ENCODE measurements at regions not wholly inside any gene's neighbourhood (a gene's known extent, or its start where the extent isn't known, plus 50 kb on each side); places are given as distances from the start of the nearest gene placed in this dataset.

DNA sequence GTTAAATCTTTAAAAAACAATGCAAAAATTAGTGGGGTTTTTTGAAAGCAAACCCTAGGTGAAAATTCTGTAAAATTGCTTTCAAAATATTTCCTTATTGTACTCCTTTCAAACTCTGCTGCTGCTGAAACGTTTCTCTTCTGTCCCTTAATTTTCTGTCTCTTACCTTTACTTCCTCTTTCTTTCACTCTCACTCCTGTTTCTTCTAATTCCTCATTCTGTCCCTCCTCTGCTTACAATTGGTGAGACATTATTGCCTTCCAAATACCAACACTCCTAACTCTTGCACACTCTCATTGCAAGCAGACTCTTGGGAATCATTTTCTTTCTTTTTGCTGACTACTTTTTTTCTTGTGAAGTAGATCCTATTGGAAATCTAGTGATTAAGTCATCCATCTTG, 685.6 kb upstream of the SLITRK1 start:
- peak overlapping the region; percentile 5 for H2AFZ ChIP-seq (ENCODE audit: insufficient read depth, low read depth, low read length, poor library complexity, severe bottlenecking)
- TF ChIP-seq, protein P1, sequence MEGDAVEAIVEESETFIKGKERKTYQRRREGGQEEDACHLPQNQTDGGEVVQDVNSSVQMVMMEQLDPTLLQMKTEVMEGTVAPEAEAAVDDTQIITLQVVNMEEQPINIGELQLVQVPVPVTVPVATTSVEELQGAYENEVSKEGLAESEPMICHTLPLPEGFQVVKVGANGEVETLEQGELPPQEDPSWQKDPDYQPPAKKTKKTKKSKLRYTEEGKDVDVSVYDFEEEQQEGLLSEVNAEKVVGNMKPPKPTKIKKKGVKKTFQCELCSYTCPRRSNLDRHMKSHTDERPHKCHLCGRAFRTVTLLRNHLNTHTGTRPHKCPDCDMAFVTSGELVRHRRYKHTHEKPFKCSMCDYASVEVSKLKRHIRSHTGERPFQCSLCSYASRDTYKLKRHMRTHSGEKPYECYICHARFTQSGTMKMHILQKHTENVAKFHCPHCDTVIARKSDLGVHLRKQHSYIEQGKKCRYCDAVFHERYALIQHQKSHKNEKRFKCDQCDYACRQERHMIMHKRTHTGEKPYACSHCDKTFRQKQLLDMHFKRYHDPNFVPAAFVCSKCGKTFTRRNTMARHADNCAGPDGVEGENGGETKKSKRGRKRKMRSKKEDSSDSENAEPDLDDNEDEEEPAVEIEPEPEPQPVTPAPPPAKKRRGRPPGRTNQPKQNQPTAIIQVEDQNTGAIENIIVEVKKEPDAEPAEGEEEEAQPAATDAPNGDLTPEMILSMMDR (IDR thresholded peaks at IDR 0.05), result no peak
- TF ChIP-seq EZH2 (IDR thresholded peaks at IDR 0.05; ENCODE audit: borderline replicate concordance, insufficient read depth, low read depth, low read length, poor library complexity, severe bottlenecking), result no peak
- Mint-ChIP-seq H3K4me1 (no peaks in the 10 kb centered on the region), H3K9me3 (ENCODE audit: insufficient read depth) (no peaks in the 10 kb centered on the region), H3K4me3 (no peak overlapping the region), H3K27ac (no peak overlapping the region), H3K27me3 (no peaks in the 10 kb centered on the region)
- no peaks in the 10 kb centered on the region for H3K4me1 ChIP-seq (ENCODE audit: control insufficient read depth in 2 of 2, insufficient read depth in 2 of 2, low read length in 2 of 2)
- no peak overlapping the region for H3K9ac ChIP-seq (ENCODE audit: low read length)
- H3K27me3 ChIP-seq (replicated peaks in 1 of 4; ENCODE audit: control extremely low read depth in 1 of 4, control insufficient read depth in 3 of 4, insufficient read depth in 4 of 4, low read length in 3 of 4), result no peaks in the 10 kb centered on the region
- H3K79me2 ChIP-seq (ENCODE audit: control insufficient read depth, insufficient read depth, low read length), result no peaks in the 10 kb centered on the region
- DNase-seq (no peak), ATAC-seq (ENCODE audit: low read depth) (no peak)
- no peaks in the 10 kb centered on the region for H4K20me1 ChIP-seq (ENCODE audit: control insufficient read depth, insufficient read depth, low read length, poor library complexity, severe bottlenecking)
- H3K36me3 ChIP-seq (replicated peaks in 1 of 2; ENCODE audit: control extremely low read depth in 1 of 2, control insufficient read depth in 1 of 2, extremely low read depth in 1 of 2, insufficient read depth in 2 of 2, low read length in 1 of 2), result no peaks in the 10 kb centered on the region
- ChIA-PET POLR2A (no interaction called here), CTCF (no interaction called here)
- intact Hi-C loops (cut with micrococcal nuclease), result no loop called here
- no peaks in the 10 kb centered on the region for H3K9me3 ChIP-seq (ENCODE audit: control extremely low read depth in 1 of 3, control insufficient read depth in 2 of 3, insufficient read depth in 1 of 3, low read length in 2 of 3)
- WGBS (ENCODE audit: insufficient coverage), result 0% methylated on average over 1 of the region's 1 CpG
- H3K4me2 ChIP-seq (replicated peaks; ENCODE audit: low read depth, low read length, poor library complexity, severe bottlenecking), result no peak overlapping the region
- H3K4me3 ChIP-seq (ENCODE audit: control extremely low read depth in 1 of 5, extremely low read depth in 1 of 5, insufficient read depth in 1 of 5, low read depth in 2 of 5, low read length in 4 of 5), result no peak overlapping the region
- no peak overlapping the region for H3K27ac ChIP-seq (ENCODE audit: low read length in 2 of 2)

DNA sequence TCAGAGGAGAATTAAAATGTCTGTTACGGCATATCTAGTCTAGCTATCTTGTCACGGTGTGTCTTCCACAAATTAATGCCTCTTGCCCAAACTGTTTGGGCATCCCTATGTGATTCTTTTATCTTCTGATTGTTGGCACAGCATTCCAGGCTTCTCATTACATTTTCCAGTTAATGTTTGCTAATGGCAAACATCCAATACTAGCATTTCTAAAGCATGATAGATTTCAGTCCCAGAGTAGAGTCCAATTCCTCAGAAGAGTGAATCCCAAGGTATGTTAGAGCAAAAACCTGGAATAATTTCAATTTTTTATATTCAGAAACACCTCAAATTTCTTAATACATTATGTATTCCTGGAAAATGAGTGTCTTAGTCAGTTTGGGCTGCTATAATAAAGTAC, 684.5 kb upstream of the SLITRK1 start:
- H3K4me1 Mint-ChIP-seq, result no peaks in the 10 kb centered on the region
- H3K4me3 Mint-ChIP-seq, result no peak overlapping the region
- no peaks in the 10 kb centered on the region for H3K27me3 ChIP-seq (replicated peaks in 1 of 4; ENCODE audit: control extremely low read depth in 1 of 4, control insufficient read depth in 3 of 4, insufficient read depth in 4 of 4, low read length in 3 of 4)
- DNase-seq (no peak), ATAC-seq (ENCODE audit: low read depth) (no peak)
- H2AFZ ChIP-seq (ENCODE audit: insufficient read depth, low read depth, low read length, poor library complexity, severe bottlenecking), result no peak overlapping the region
- intact Hi-C loops (cut with micrococcal nuclease), result no loop called here
- H3K27ac ChIP-seq (ENCODE audit: low read length in 2 of 2), result no peak overlapping the region
- ChIA-PET POLR2A (no interaction called here), CTCF (no interaction called here)
- no peak for TF ChIP-seq EZH2 (IDR thresholded peaks at IDR 0.05; ENCODE audit: borderline replicate concordance, insufficient read depth, low read depth, low read length, poor library complexity, severe bottlenecking)
- TF ChIP-seq, protein P1 (IDR thresholded peaks at IDR 0.05), result no peak
- H3K27ac Mint-ChIP-seq, result no peak overlapping the region
- no peak overlapping the region for H3K4me3 ChIP-seq (ENCODE audit: control extremely low read depth in 1 of 5, extremely low read depth in 1 of 5, insufficient read depth in 1 of 5, low read depth in 2 of 5, low read length in 4 of 5)
- H3K79me2 ChIP-seq (ENCODE audit: control insufficient read depth, insufficient read depth, low read length), result no peaks in the 10 kb centered on the region
- H3K4me1 ChIP-seq (ENCODE audit: control insufficient read depth in 2 of 2, insufficient read depth in 2 of 2, low read length in 2 of 2), result no peaks in the 10 kb centered on the region
- H4K20me1 ChIP-seq (ENCODE audit: control insufficient read depth, insufficient read depth, low read length, poor library complexity, severe bottlenecking), result no peaks in the 10 kb centered on the region
- H3K27me3 Mint-ChIP-seq, result no peaks in the 10 kb centered on the region
- WGBS (ENCODE audit: insufficient coverage), result 100% methylated on average over 1 of the region's 2 CpGs
- no peak overlapping the region for H3K9ac ChIP-seq (ENCODE audit: low read length)
- no peaks in the 10 kb centered on the region for H3K9me3 ChIP-seq (ENCODE audit: control extremely low read depth in 1 of 3, control insufficient read depth in 2 of 3, insufficient read depth in 1 of 3, low read length in 2 of 3)
- H3K4me2 ChIP-seq (replicated peaks; ENCODE audit: low read depth, low read length, poor library complexity, severe bottlenecking), result no peak overlapping the region
- H3K9me3 Mint-ChIP-seq (ENCODE audit: insufficient read depth), result no peaks in the 10 kb centered on the region
- H3K36me3 ChIP-seq (replicated peaks in 1 of 2; ENCODE audit: control extremely low read depth in 1 of 2, control insufficient read depth in 1 of 2, extremely low read depth in 1 of 2, insufficient read depth in 2 of 2, low read length in 1 of 2), result no peaks in the 10 kb centered on the region

Measured in B cell (primary cell).